Kidney (tissue), 13 donors: ENCODE measurements at regions not wholly inside any gene's neighbourhood (a gene's known extent, or its start where the extent isn't known, plus 50 kb on each side); places are given as distances from the start of the nearest gene placed in this dataset.

ENCODE experiments used
- DNase-seq, 5 donors: peaks; one replicate each; pipeline ENCODE4 v3.0.0-alpha.2; 2013 to 2020
- FAIRE-seq: peaks from 2 replicates; lab custom pipeline; 2012; peaks lifted over from hg19 to GRCh38; lab: Jason Lieb, UNC
- H3K27ac ChIP-seq, 2 donors: one replicate each; pipeline ENCODE4 v1.7.0; 2013; ENCODE audit warnings: low read depth in 2 of 2, low read length in 2 of 2, inconsistent platforms in 1 of 2
- H3K27me3 ChIP-seq: one replicate; pipeline ENCODE4 v1.7.1; 2013; ENCODE audit warnings: low read length, inconsistent platforms; ENCODE audit not compliant: control insufficient read depth, insufficient read depth
- H3K36me3 ChIP-seq, 3 donors: one replicate each; pipeline versions ENCODE4 v1.7.0 to v1.7.1; 2013; ENCODE audit warnings: low read length in 3 of 3, control low read depth in 1 of 3, inconsistent platforms in 1 of 3; ENCODE audit not compliant: insufficient read depth in 3 of 3, control insufficient read depth in 2 of 3
- H3K4me1 ChIP-seq, 3 donors: one replicate each; pipeline versions ENCODE4 v1.7.0 to v1.7.1; 2013; ENCODE audit warnings: low read length in 3 of 3, inconsistent platforms in 1 of 3, low read depth in 1 of 3; ENCODE audit not compliant: control insufficient read depth in 2 of 3, insufficient read depth in 2 of 3
- H3K4me3 ChIP-seq, 3 donors: one replicate each; pipeline versions ENCODE4 v1.7.0 to v1.8.1; 2013; ENCODE audit warnings: low read length in 3 of 3, control low read depth in 1 of 3, inconsistent platforms in 1 of 3
- H3K9ac ChIP-seq, 3 donors: one replicate each; pipeline versions ENCODE4 v1.7.0 to v1.7.1; 2013; ENCODE audit warnings: low read length in 3 of 3, control low read depth in 1 of 3, inconsistent platforms in 1 of 3
- H3K9me3 ChIP-seq, 3 donors: one replicate each; pipeline versions ENCODE4 v1.7.0 to v1.7.1; 2013; ENCODE audit warnings: low read length in 3 of 3, control low read depth in 1 of 3, inconsistent platforms in 1 of 3; ENCODE audit not compliant: control insufficient read depth in 2 of 3, insufficient read depth in 1 of 3
- intact Hi-C: fragments of 100-400 bp; cut with DNase I; formaldehyde crosslinking; loops from one replicate; pipeline ENCODE4 v1.11.1; 2022
- TF ChIP-seq, protein P1 (sequence below): IDR thresholded peaks from 3 replicates; pipeline ENCODE4 v1.5.1; 2012; ENCODE audit warnings: mild to moderate bottlenecking, moderate library complexity, borderline replicate concordance; ENCODE audit not compliant: insufficient read depth; ENCODE audit errors: extremely low read depth
- donor health status: control.
- donor health status: control.
- donor health status: control.
- donor health status: control.
- donor health status: control.
- donor health status: DM: yes; HTN: yes; CAD: no.
- donor health status: Normal renal cell carcinoma (clear cell type).

DNA sequence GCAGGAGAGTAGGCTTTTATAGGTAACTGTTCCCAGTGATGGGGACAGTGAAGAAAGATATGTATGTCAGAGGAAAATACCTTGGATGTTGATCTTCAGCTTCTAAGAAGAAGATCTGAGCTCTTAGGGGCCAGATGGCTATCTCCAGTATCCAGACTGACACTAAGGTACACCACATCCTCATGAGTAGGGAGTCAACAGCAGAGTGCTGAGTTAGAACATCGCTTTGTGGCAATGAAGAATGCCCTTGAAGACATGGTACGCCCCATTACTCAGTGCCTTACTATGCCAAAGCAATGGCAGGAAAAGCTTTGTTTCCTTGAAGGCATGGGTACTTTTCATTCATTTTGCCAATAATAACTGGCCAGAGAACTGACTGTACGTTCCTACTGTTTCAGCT, 263.7 kb downstream of the CEMIP2 start:
- Histone ChIP-seq H3K36me3 (no peaks in the 10 kb centered on the region), H3K9ac (no peak overlapping the region), H3K27me3 (no peaks in the 10 kb centered on the region), H3K4me1 (no peaks in the 10 kb centered on the region), H3K27ac (no peak overlapping the region), H3K4me3 (no peak overlapping the region), H3K9me3 (no peaks in the 10 kb centered on the region)
- no peak for FAIRE-seq
- DNase-seq: no peak
- intact Hi-C loops: no loop called here
- TF ChIP-seq, protein P1, sequence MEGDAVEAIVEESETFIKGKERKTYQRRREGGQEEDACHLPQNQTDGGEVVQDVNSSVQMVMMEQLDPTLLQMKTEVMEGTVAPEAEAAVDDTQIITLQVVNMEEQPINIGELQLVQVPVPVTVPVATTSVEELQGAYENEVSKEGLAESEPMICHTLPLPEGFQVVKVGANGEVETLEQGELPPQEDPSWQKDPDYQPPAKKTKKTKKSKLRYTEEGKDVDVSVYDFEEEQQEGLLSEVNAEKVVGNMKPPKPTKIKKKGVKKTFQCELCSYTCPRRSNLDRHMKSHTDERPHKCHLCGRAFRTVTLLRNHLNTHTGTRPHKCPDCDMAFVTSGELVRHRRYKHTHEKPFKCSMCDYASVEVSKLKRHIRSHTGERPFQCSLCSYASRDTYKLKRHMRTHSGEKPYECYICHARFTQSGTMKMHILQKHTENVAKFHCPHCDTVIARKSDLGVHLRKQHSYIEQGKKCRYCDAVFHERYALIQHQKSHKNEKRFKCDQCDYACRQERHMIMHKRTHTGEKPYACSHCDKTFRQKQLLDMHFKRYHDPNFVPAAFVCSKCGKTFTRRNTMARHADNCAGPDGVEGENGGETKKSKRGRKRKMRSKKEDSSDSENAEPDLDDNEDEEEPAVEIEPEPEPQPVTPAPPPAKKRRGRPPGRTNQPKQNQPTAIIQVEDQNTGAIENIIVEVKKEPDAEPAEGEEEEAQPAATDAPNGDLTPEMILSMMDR: no peak

DNA sequence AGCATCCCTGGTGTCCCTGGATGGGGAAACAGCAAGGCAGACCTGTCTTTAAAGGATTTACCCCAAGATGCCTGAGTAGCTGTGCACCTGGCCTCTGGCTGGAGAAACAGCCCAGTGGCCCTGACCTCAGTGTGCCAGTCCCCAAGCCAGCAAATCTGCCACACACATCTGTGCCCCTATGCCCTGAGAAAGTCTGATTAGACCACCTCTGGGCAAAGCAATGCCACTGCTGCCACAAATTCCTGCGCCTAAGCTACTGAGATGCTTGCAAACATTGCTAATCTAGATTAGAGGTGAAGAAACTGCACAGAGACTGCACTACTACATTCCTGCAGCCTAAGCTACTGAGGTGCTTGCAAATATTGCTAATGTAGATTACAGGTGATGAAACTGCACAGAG, 269.6 kb downstream of the CEMIP2 start:
- TF ChIP-seq, protein P1: no peak
- intact Hi-C loops: no loop called here
- Histone ChIP-seq H3K9me3 (peaks cover 0 to 7% (median 0%) of the 10 kb centered on the region in 3 donors), H3K27me3 (no peaks in the 10 kb centered on the region), H3K9ac (no peak overlapping the region), H3K4me3 (no peak overlapping the region), H3K36me3 (no peaks in the 10 kb centered on the region), H3K27ac (no peak overlapping the region), H3K4me1 (no peaks in the 10 kb centered on the region)
- no peak for DNase-seq
- no peak for FAIRE-seq

DNA sequence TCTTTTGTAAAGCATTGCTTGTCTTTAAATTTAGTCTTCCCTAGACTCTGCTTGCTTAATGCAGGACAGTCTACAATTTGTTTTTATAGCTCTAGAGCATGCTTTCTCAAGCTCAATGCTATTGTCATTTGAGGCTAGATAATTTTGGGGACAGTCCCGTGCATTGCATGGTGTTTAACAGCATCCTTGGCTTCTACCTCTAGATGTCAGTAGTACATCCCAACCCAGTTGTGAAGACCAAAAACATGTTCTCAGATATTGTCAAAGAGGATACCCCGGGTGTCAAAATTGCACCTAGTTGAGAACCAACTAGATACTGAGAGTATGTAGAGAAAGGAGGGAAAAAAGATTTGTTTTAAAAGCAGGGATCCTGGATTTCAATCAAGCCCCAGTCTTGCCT, 277.5 kb downstream of the CEMIP2 start:
- Histone ChIP-seq H3K27me3 (no peaks in the 10 kb centered on the region), H3K4me3 (no peak overlapping the region), H3K27ac (no peak overlapping the region), H3K9ac (no peak overlapping the region), H3K4me1 (no peaks in the 10 kb centered on the region), H3K9me3 (no peaks in the 10 kb centered on the region), H3K36me3 (no peaks in the 10 kb centered on the region)
- intact Hi-C loops: no loop called here
- TF ChIP-seq, protein P1: peak; percentile 20
- DNase-seq (no peak), FAIRE-seq (no peak)

DNA sequence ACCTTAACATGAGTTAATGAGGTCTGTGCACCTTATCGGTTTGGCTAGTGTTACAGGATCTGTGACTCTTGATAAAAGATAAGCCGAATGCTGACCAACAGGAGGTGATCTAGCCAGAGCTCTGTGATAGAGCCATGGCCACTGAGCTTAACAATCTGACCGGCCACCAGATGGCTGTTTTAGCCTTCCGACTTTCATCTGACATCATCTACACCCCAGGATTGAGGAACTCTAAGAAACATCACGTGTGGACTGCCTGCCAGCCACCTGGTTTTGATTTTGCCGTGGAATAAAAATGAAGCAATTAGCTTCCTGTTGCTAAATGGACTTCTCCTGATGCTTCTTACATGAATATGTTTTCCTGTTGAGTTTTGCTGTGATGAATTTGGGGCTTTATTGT, 281.3 kb downstream of the CEMIP2 start:
- Histone ChIP-seq H3K27me3 (no peaks in the 10 kb centered on the region), H3K4me3 (no peak overlapping the region), H3K9me3 (no peaks in the 10 kb centered on the region), H3K4me1 (no peaks in the 10 kb centered on the region), H3K36me3 (no peaks in the 10 kb centered on the region), H3K9ac (no peak overlapping the region), H3K27ac (no peak overlapping the region)
- no peak for DNase-seq
- no peak for FAIRE-seq
- TF ChIP-seq, protein P1: no peak
- intact Hi-C loops: no loop called here
